HG03575 (cell line): ENCODE measurements at regions not wholly inside any gene's neighbourhood (a gene's known extent, or its start where the extent isn't known, plus 50 kb on each side); places are given as distances from the start of the nearest gene placed in this dataset.
"Not testable (repeated sequence)": the region's sequence is repeated elsewhere in the genome, so short reads cannot be mapped to it uniquely, and the experiment has no call there.

Source experiments
- ATAC-seq: cut with Tn5 transposase; IDR thresholded peaks from one replicate; pipeline ENCODE4 v1.9.1; 2021; ENCODE audit not compliant: unreplicated experiment, insufficient number of reproducible peaks, low FRiP score; ENCODE audit errors: extremely low read depth

DNA sequence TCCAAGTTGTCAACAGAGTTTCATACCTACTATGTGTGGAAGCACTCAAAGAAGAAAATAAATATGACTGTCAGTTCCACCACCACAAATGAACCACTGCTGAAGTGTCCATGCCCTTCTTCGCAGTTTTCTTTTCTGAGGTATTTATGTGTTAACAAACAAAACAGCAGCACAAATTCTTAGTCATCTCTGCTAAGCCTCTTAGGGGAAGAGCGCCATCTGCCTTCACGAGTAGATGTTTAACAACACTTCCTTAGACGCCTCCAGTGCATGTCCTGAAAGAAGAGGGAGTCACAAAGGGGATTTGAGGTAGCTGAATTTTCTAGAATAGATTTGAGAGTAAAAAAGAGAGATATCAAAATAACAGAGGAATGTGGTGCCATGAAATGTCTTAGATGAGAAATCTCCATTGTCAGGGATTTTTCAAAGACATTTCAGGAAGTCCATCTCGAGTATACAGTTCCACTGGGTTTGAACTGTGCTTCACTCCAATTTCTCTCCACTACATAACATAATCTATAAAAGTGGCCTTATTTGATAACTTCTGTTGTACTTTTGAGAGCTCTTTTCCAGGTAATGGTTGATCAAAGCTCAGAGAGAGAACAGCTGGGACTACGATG lies 775.3 kb upstream of the POM121L12 start:
- ATAC-seq: no peak

DNA sequence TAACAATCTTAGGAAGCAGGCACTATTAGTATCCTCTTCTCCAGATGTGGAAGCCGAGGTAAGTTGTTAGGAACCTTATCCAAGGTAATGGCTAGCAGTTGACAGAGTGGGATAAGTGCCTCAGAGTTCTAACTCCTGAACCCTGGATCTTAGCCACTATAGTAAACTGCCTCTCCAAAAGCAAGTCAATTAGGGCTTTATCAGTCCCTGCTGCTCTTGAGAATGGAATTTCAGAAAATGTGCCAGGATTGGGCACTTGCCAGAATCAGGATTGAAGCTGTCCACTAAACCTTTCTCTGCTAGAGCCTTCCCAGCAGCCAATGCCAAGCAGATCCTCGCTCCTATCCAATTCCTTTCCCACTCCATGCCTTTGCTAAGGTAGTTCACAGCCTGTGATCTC lies 777.5 kb upstream of the POM121L12 start:
- no peak for ATAC-seq

GRCh38 chr7:52254396-52255010 lies 780.9 kb upstream of the POM121L12 start:
- no peak for ATAC-seq

DNA sequence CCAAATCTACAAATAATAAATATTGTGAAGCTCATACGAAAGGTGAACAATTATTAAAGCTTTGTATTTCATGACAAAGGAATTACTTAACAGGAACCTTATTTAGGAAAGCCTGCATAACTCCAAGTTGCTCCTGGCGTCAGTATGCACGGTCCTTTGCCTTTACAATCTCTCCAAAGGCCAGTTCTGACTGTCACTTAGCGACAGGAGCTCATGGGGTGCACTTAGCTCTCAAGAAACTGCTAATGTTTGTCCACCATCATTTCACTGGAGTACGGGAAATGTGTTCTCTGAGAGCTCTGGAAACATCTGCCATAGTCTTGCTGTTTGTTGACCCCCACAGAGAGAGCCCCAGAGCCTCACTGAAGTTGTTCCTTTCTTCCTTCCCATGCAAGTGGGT lies 781.5 kb upstream of the POM121L12 start:
- no peak for ATAC-seq

DNA sequence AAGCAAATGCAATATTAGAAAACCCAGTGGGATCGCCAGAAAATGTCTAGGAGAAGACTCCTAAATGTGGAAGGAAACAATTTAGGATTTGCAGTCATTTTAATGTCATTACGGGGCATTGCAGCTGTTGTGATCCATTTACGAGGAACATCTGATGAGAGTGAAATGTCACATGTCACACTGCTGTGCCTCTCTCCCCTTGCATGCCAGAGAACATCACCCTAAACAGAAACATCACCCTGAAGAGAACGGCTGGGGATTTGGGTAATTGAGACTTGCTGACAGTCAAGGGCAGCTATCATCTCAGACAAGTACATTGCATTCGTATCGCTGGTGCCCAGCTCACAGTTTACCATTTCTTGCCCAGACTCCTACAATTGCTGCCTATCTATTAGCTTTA lies 785.7 kb upstream of the POM121L12 start:
- no peak for ATAC-seq

DNA sequence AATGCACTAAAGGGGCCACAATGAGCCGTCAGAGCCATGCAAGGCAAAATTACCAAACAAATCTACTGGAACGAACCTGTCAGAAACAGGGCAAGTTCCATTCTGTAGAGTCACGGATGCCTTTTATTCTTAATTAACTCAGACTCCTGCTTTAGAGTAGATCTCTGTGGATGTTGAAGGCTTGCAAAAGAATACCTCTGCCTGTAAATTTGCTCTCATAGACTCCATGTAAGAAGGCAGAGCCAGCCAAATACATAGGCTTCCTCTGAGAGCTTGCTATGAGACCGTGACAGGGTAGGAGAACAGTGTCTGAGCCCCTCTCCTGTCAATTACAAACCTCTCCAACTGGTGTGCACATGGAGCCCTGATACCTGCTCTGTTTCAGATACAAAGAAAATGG lies 787.9 kb upstream of the POM121L12 start:
- no peak for ATAC-seq

DNA sequence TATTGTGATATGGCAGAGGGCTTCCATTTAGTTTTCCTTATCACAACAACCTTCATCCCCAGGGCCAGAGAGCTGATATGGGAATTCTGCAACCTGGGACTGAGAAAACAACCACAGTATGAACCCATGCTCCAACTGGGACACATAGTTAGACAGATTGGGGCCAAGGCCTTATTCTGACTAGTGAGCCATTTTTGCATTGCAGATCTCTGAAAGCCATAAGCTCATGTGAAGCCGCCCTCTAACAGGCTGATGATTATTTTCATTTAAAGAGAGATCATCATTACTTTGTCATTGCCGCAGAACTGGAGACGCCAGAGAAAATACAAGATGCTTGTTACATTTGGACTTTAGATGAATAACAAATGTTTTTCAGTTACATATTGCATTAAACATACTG lies 791.7 kb upstream of the POM121L12 start:
- ATAC-seq: no peak

GRCh38 chr7:52233248-52233647 lies 802.2 kb upstream of the POM121L12 start:
- no peak for ATAC-seq

DNA sequence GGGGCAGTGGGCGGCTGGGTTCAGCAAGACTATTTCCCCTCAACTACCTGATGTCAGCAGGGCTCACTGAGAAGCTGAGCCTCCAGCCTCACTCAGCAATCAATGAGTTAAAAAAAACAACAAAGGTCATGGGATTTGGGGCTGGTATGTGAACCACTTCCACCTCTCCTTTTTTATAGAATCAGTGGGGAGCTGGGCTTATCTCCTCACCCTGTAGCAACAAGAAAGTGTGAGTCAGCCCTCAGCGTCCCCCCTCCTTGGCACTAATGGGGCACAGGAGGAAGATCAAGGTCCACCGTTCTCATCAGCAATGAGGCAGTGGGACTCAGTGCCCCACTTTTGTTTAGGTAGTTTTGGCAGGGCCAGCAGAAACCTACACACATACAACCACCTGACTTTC lies 823.5 kb upstream of the POM121L12 start:
- ATAC-seq: no peak

DNA sequence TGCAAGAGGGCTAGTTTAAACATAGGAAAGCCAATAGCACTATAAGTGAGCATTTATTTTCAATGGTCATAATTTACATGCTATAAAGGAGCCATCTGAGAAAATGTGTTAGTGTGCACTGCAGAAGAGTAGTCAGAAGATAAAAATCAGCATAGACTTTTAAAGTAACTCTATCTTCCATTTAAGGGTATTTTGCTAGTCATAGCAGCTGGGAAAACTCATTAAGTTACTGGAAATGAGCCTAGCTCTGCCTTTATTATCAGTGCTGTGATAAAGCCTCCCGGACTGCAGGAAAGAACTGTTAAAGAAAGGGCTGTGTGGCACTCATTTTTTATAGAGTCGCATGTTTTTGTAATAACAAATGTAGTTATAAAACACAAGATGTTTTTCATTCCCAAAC lies 825.8 kb upstream of the POM121L12 start:
- no peak for ATAC-seq

DNA sequence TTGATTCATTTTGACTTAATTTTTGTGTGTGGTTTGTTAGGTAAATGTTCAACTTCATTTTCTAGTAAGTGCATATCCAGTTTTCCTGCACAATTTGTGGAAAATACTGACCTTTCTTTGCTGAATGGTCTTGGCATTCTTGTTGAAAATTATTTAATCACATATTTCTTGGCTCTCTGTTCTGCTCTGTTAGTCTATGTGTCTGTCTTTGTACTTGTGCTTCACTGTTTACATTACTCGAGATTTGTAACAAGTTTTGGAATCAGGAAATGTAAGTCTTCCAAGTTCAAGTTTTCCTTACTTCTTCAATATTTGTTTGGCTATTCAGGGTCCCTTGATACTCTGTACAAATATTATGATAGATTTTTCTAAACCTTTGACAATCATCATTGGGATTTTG lies 838.2 kb upstream of the POM121L12 start:
- no peak for ATAC-seq

DNA sequence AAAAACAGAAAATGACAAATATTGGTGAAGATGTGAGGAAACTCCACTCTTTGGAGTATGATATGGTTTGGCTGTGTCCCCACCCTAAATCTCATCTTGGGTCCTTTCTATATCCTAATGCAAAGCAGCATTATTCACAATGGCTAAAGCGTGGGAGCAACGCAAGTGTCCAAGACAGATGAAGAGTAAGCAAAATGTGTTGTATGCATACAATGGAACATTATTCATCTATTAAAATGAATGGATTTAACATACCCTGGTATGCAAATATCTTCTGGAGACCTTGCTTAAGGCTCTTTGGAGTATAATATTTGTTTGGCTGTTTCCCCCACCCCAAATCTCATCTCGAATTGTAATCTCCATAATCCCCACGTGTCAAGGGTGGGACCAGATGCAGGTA lies 839.8 kb upstream of the POM121L12 start:
- no peak for ATAC-seq

GRCh38 chr7:52189153-52189778 lies 846.2 kb upstream of the POM121L12 start:
- no peak for ATAC-seq

- ATAC-seq: no peak
Observed at GRCh38 chr7:52184006-52184703, 851.3 kb upstream of the POM121L12 start.

GRCh38 chr7:52179934-52180333 lies 855.5 kb upstream of the POM121L12 start:
- no peak for ATAC-seq

DNA sequence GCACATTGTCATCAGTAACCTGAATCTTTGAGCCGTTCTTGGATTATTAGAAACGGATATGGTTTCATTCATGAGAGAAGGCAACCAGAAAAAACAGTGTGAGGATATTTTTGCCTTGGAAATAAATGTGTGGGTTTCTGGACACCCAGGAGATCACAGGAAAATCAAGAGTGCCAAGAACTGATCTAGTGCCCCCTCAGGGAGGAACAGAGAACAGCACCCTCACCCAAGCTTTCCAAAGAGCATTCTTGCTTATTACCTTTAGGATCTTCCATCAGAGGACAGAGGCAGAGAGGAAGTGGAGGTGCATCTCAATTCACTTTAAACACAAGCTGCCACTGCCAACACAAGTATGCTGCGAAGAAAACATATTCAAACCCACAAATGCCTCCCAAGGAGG lies 851.5 kb upstream of the COBL start:
- ATAC-seq: no peak

GRCh38 chr7:52163311-52163710 lies 846.7 kb upstream of the COBL start:
- ATAC-seq: no peak

DNA sequence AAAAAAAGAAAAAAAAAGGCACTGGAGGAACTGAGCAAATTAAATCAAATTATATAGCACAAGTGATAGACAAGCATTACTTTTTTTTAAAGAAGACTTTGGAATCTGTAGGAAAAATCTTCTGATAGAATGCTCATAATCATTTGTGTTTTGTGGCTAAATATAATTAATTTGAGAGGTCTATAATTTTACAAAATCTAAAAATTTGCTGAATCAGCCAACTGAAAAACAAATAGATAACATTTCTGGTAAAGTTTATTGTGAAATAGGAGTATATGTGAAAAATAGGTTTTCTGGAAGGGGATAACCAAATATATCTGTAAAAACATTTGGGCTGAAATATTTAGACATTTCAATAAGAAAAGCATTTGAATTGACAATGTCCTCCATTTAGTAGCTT lies 844.9 kb upstream of the COBL start:
- ATAC-seq: no peak

DNA sequence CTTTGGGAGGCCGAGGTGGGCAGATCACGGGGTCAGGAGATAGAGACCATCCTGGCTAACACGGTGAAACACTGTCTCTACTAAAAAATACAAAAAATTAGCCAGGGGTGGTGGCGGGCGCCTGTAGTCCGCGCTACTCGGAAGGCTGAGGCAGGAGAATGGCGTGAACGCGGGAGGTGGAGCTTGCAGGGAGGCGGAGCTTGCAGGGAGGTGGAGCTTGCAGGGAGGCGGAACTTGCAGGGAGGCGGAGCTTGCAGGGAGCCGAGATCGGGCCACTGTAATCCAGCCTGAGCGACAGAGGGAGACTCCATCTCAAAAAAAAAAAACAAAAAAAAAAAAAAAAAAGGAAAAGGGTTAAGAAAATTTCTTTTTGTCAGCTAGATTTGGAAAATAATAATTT lies 842.8 kb upstream of the COBL start:
- ATAC-seq: not testable (repeated sequence)

DNA sequence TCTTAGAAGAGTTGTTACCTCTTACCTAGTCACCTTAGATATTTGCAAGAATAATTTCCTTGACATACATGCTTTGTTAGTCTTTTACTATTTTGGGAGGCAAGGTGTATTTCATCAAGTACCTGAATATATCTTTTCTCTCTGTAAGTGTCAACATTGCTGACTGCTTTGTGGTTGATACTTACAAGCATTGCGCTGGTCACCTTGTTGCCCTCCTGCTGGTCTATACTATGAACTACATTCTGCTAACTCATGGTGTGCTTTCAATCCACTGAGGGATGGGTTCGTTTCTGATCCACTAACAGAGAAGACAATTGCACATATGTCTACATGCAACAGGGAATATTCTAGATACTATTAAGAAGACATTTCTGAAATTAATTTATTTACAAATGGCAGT lies 837.8 kb upstream of the COBL start:
- ATAC-seq: no peak
